Panc1 (cell line): ENCODE measurements at regions not wholly inside any gene's neighbourhood (a gene's known extent, or its start where the extent isn't known, plus 50 kb on each side); places are given as distances from the start of the nearest gene placed in this dataset.

ENCODE experiments used
- ATAC-seq: fragments of 200-7000 bp; cut with Tn5 transposase; 2 replicates; pipeline ENCODE4 v1.9.1; 2020; ENCODE audit warnings: mild to moderate bottlenecking, moderate library complexity
- BruUV-seq: library from RNA; stranded (reverse); fragments of 400-500 nt; replicated peaks from 2 replicates; lab custom pipeline; 2021; lab: Mats Ljungman, UMichigan
- CTCF ChIA-PET: fragments of 300-600 bp; sonication (Branson Sonifier 250); formaldehyde crosslinking; loops from one replicate; lab custom pipeline; 2022; ENCODE audit warnings: antibody characterized with exemption; lab: Charles Lee
- POLR2A ChIA-PET: fragments of 300-600 bp; sonication (Branson Sonifier 250); formaldehyde crosslinking; loops from one replicate; lab custom pipeline; 2022; ENCODE audit warnings: antibody characterized with exemption; lab: Charles Lee
- DNase-seq: peaks from one replicate; pipeline ENCODE4 v3.0.0-alpha.2; 2010; ENCODE audit warnings: low read depth, low spot score
- H3K27ac ChIP-seq: 2 replicates; pipeline ENCODE4 v1.5.1; 2011; ENCODE audit warnings: mild to moderate bottlenecking, low read length, inconsistent platforms
- H3K27me3 ChIP-seq: fragments of 200-500 bp; sonication (Bioruptor generic); 2 replicates; pipeline ENCODE4 v1.6.0; 2014; ENCODE audit warnings: low read length, inconsistent platforms; ENCODE audit not compliant: control insufficient read depth, insufficient read depth
- H3K36me3 ChIP-seq: fragments of 200-500 bp; sonication (Bioruptor generic); 2 replicates; pipeline ENCODE4 v1.5.1; 2014; ENCODE audit warnings: inconsistent platforms, mild to moderate bottlenecking, low read length, moderate library complexity; ENCODE audit not compliant: control insufficient read depth, insufficient read depth
- H3K4me1 ChIP-seq: 2 replicates; pipeline ENCODE4 v1.5.1; 2011; ENCODE audit warnings: inconsistent platforms, mild to moderate bottlenecking, low read length, moderate library complexity; ENCODE audit not compliant: control insufficient read depth, insufficient read depth
- H3K4me3 ChIP-seq, 2 experiments: 2 replicates each; pipeline ENCODE4 v1.5.1; 2011 to 2012; ENCODE audit warnings: low read depth in 2 of 2, low read length in 2 of 2, mild to moderate bottlenecking in 2 of 2, inconsistent platforms in 1 of 2, moderate library complexity in 1 of 2
- H3K9me3 ChIP-seq: fragments of 200-500 bp; sonication (Bioruptor generic); 2 replicates; pipeline ENCODE4 v1.5.1; 2014; ENCODE audit warnings: low read depth, mild to moderate bottlenecking, inconsistent platforms, low read length, moderate library complexity; ENCODE audit not compliant: control insufficient read depth, insufficient read depth
- POLR2AphosphoS5 ChIP-seq: IDR thresholded peaks from 2 replicates; pipeline ENCODE4 v1.6.1; 2012; ENCODE audit warnings: mild to moderate bottlenecking, low read depth, low read length, moderate library complexity
- REST ChIP-seq, 2 experiments: IDR thresholded peaks; 2 replicates each; pipeline ENCODE4 v1.6.1; 2011 to 2012; ENCODE audit warnings: low read depth in 2 of 2, control low read depth in 1 of 2, low read length in 1 of 2, mild to moderate bottlenecking in 1 of 2, moderate library complexity in 1 of 2; ENCODE audit not compliant: insufficient read depth in 1 of 2
- SIN3A ChIP-seq: IDR thresholded peaks from 2 replicates; pipeline ENCODE4 v1.6.1; 2012; ENCODE audit warnings: low read depth, mild to moderate bottlenecking, low read length, moderate library complexity, borderline replicate concordance; ENCODE audit not compliant: insufficient read depth
- TCF7L2 ChIP-seq: IDR thresholded peaks from 2 replicates; pipeline ENCODE4 v1.6.1; 2011; ENCODE audit warnings: mild to moderate bottlenecking, low read depth, low read length, inconsistent platforms
- in situ Hi-C: cut with HindIII; loops from 2 replicates; pipeline ENCODE4 v1.10.0; 2016; ENCODE audit warnings: low sequenced_read_pairs, low pct_unique_long_range_greater_than_20kb
- intact Hi-C: fragments of 100-400 bp; cut with micrococcal nuclease; formaldehyde crosslinking; loops from one replicate; pipeline ENCODE4 v1.10.0; 2022; ENCODE audit not compliant: unreplicated experiment
- TF ChIP-seq, protein P1 (sequence below): fragments of 450-650 bp; IDR thresholded peaks from 2 replicates; pipeline ENCODE4 v1.5.1; 2017; ENCODE audit warnings: mild to moderate bottlenecking

DNA sequence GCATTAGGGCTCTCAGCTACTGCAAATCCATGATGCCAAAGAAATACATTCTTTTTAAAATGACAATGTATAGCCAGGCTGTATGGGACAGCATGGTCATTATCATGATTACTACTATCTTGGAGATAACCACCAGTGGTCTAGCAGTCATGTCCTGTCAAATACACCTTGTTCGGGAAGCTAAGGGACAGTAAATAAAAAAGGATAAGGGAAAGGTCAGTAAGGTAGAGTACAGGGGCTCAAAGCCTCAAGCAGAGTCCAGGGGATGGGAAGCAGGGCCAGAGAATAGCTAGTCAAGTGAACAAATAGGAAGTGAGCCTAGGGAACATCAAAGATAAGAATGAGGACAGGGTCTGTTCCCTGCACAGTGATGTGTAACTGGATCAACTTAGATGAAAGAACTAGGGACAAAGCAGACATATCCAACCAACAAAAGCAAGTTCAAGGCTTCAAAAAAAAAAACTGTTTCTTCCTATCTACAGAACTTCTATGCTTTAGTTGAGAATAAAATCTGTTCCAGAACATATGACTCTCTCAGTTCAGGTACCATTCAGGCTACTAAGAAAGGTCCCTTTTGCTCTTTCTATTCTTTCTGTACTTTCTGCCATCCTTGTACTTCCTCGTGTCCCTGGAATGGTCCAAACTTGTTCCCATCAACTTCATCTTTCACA is 62.9 kb upstream of the EHBP1 start:
- no peak overlapping the region for H3K27ac ChIP-seq
- in situ Hi-C loops, result no loop called here
- CTCF ChIA-PET, result no interaction called here
- H3K27me3 ChIP-seq, result no peaks in the 10 kb centered on the region
- no peak overlapping the region for H3K4me3 ChIP-seq
- no peaks in the 10 kb centered on the region for H3K9me3 ChIP-seq
- H3K36me3 ChIP-seq, result no peaks in the 10 kb centered on the region
- POLR2A ChIA-PET, result no interaction called here
- no TSS peak for BruUV-seq
- DNase-seq, result no peak
- intact Hi-C loops, result no loop called here
- ATAC-seq, result no peak
- no peaks in the 10 kb centered on the region for H3K4me1 ChIP-seq
- TF ChIP-seq REST (IDR thresholded peaks at IDR 0.05; ENCODE audit: insufficient read depth in 1 of 2, low read depth in 2 of 2, low read length in 1 of 2) (no peak), TCF7L2 (no peak), POLR2AphosphoS5 (no peak), SIN3A (no peak)
- TF ChIP-seq, protein P1, sequence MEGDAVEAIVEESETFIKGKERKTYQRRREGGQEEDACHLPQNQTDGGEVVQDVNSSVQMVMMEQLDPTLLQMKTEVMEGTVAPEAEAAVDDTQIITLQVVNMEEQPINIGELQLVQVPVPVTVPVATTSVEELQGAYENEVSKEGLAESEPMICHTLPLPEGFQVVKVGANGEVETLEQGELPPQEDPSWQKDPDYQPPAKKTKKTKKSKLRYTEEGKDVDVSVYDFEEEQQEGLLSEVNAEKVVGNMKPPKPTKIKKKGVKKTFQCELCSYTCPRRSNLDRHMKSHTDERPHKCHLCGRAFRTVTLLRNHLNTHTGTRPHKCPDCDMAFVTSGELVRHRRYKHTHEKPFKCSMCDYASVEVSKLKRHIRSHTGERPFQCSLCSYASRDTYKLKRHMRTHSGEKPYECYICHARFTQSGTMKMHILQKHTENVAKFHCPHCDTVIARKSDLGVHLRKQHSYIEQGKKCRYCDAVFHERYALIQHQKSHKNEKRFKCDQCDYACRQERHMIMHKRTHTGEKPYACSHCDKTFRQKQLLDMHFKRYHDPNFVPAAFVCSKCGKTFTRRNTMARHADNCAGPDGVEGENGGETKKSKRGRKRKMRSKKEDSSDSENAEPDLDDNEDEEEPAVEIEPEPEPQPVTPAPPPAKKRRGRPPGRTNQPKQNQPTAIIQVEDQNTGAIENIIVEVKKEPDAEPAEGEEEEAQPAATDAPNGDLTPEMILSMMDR, result no peak

DNA sequence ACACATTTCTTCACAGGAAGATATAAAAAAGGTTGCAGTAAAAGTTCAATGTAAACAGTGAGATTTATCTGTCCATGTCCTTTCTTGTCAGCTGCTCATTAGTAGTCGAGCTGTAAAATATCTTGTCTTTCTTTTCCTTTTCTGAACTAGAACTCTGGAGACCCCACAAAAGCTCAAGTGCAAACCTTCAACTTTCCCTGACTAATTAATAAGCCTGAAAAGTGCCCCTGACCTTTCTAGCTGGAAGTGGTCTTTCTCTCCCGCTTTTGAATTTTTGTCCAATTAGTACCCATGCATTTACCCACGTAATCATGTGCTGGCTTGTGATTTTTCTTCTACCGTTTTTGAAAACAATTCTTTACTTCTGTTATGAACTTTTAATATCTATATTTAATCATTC is 63.6 kb upstream of the EHBP1 start:
- ATAC-seq, result no peak
- BruUV-seq, result no TSS peak
- Histone ChIP-seq H3K4me1 (no peaks in the 10 kb centered on the region), H3K27ac (no peak overlapping the region), H3K27me3 (no peaks in the 10 kb centered on the region), H3K36me3 (no peaks in the 10 kb centered on the region), H3K9me3 (no peaks in the 10 kb centered on the region), H3K4me3 (no peak overlapping the region)
- intact Hi-C loops, result no loop called here
- in situ Hi-C loops, result no loop called here
- ChIA-PET CTCF (no interaction called here), POLR2A (no interaction called here)
- TF ChIP-seq REST (IDR thresholded peaks at IDR 0.05; ENCODE audit: insufficient read depth in 1 of 2, low read depth in 2 of 2, low read length in 1 of 2), result no peak
- no peak for TF ChIP-seq POLR2AphosphoS5
- TF ChIP-seq SIN3A, result no peak
- TF ChIP-seq TCF7L2, result no peak
- TF ChIP-seq, protein P1, result no peak
- no peak for DNase-seq
